Esophagus squamous epithelium (tissue), 5 donors: ENCODE measurements at regions not wholly inside any gene's neighbourhood (a gene's known extent, or its start where the extent isn't known, plus 50 kb on each side); places are given as distances from the start of the nearest gene placed in this dataset.

ENCODE experiments used
- DNase-seq: peaks from one replicate; lab custom pipeline; 2025; lab: John Stamatoyannopoulos, UW
- H3K27ac ChIP-seq, 4 donors: fragments of 200-600 bp; sonication (generic); one replicate each; pipeline ENCODE4 v1.5.1; 2016 to 2019; ENCODE audit warnings: mild to moderate bottlenecking in 1 of 4
- H3K27me3 ChIP-seq, 4 donors: fragments of 200-600 bp; sonication (generic); 1 replicate in 3 of 4; 2 replicates in 1 of 4; pipeline versions ENCODE4 v1.5.1 to v1.6.0; 2017 to 2021; ENCODE audit warnings: antibody characterized with exemption in 1 of 4
- H3K36me3 ChIP-seq, 3 donors: fragments of 200-600 bp; sonication (generic); one replicate each; pipeline ENCODE4 v1.5.1; 2016 to 2019
- H3K4me1 ChIP-seq, 3 donors: fragments of 200-600 bp; sonication (generic); one replicate each; pipeline ENCODE4 v1.5.1; 2017 to 2019
- H3K4me3 ChIP-seq, 4 donors: fragments of 200-600 bp; sonication (generic); 1 replicate in 3 of 4; 2 replicates in 1 of 4; pipeline ENCODE4 v1.5.1; 2016 to 2019; ENCODE audit warnings: mild to moderate bottlenecking in 2 of 4, moderate library complexity in 1 of 4
- H3K9me3 ChIP-seq, 3 donors: fragments of 200-600 bp; sonication (generic); one replicate each; pipeline ENCODE4 v1.5.1; 2016 to 2019
- CTCF ChIP-seq, 6 experiments: fragments of 450-650 bp in 4 of 6; fragments of 200-600 bp in 2 of 6; sonication (generic) in 2 of 6; IDR thresholded peaks; one replicate each; pipeline ENCODE4 v1.5.1; 2016 to 2019; ENCODE audit warnings: antibody characterized with exemption in 6 of 6, mild to moderate bottlenecking in 4 of 6, moderate library complexity in 4 of 6
- POLR2A ChIP-seq, 4 donors: fragments of 450-650 bp; IDR thresholded peaks; one replicate each; pipeline ENCODE4 v1.6.1; 2017; ENCODE audit warnings: antibody characterized with exemption in 4 of 4, mild to moderate bottlenecking in 4 of 4, moderate library complexity in 3 of 4
- WGBS, 2 donors: methylation state at CpG; one replicate each; pipeline ENCODE4 v1.1.5; 2018; 5-methylcytosine and 5-hydroxymethylcytosine counted together
- intact Hi-C: fragments of 100-400 bp; cut with DNase I; formaldehyde crosslinking; loops from one replicate; pipeline ENCODE4 v1.15.0; 2022
- donor health status: DM: yes; HTN: yes; CAD: no.

GRCh38 chr5:13552361-13552760, 392.1 kb downstream of the DNAH5 start:
- no peaks in the 10 kb centered on the region for H3K36me3 ChIP-seq
- TF ChIP-seq POLR2A (IDR thresholded peaks at IDR 0.05): no peak
- no peak for TF ChIP-seq CTCF (IDR thresholded peaks at IDR 0.05)
- H3K4me3 ChIP-seq: no peak overlapping the region
- H3K9me3 ChIP-seq: no peaks in the 10 kb centered on the region
- WGBS, 2 donors: 0 to 17% methylated on average over 1 of the region's 1 CpG
- no peaks in the 10 kb centered on the region for H3K27me3 ChIP-seq
- no peak for DNase-seq
- intact Hi-C loops: no loop called here
- no peaks in the 10 kb centered on the region for H3K4me1 ChIP-seq
- no peak overlapping the region for H3K27ac ChIP-seq

GRCh38 chr5:13551645-13552044, 392.8 kb downstream of the DNAH5 start:
- H3K27ac ChIP-seq: no peak overlapping the region
- intact Hi-C loops: no loop called here
- no peak overlapping the region for H3K4me3 ChIP-seq
- no peaks in the 10 kb centered on the region for H3K36me3 ChIP-seq
- WGBS, 2 donors: 26 to 42% methylated on average over 2 of the region's 2 CpGs
- H3K27me3 ChIP-seq: no peaks in the 10 kb centered on the region
- TF ChIP-seq CTCF (IDR thresholded peaks at IDR 0.05): no peak
- TF ChIP-seq POLR2A (IDR thresholded peaks at IDR 0.05): no peak
- H3K9me3 ChIP-seq: peaks cover 0 to 4% (median 0%) of the 10 kb centered on the region in 3 donors
- no peaks in the 10 kb centered on the region for H3K4me1 ChIP-seq
- DNase-seq: no peak

- Histone ChIP-seq H3K4me3 (no peak overlapping the region), H3K4me1 (no peaks in the 10 kb centered on the region), H3K27ac (no peak overlapping the region), H3K27me3 (no peaks in the 10 kb centered on the region), H3K9me3 (no peaks in the 10 kb centered on the region), H3K36me3 (no peaks in the 10 kb centered on the region)
- TF ChIP-seq CTCF (IDR thresholded peaks at IDR 0.05): no peak
- no peak for TF ChIP-seq POLR2A (IDR thresholded peaks at IDR 0.05)
- intact Hi-C loops: no loop called here
- DNase-seq: no peak
- 42 to 76% methylated on average over 2 of the region's 2 CpGs for WGBS, 2 donors
These were observed 404.2 kb downstream of the DNAH5 start for GRCh38 chr5:13540168-13540750.

GRCh38 chr5:13536933-13537332, 407.6 kb downstream of the DNAH5 start:
- H3K9me3 ChIP-seq: no peaks in the 10 kb centered on the region
- no peak for DNase-seq
- WGBS, 2 donors: 68 to 70% methylated on average over 5 of the region's 5 CpGs

GRCh38 chr5:13533833-13534232, 410.7 kb downstream of the DNAH5 start:
- WGBS, 2 donors: 50 to 63% methylated on average over 2 of the region's 2 CpGs
- Histone ChIP-seq H3K27ac (no peak overlapping the region), H3K4me3 (no peak overlapping the region), H3K36me3 (no peaks in the 10 kb centered on the region), H3K9me3 (no peaks in the 10 kb centered on the region), H3K4me1 (no peaks in the 10 kb centered on the region), H3K27me3 (no peaks in the 10 kb centered on the region)
- TF ChIP-seq POLR2A (IDR thresholded peaks at IDR 0.05) (no peak), CTCF (IDR thresholded peaks at IDR 0.05) (no peak)
- intact Hi-C loops: no loop called here
- no peak for DNase-seq

More at GRCh38 chr5:13536933-13537332, 407.6 kb downstream of the DNAH5 start:
- Histone ChIP-seq H3K36me3 (no peaks in the 10 kb centered on the region), H3K27me3 (no peaks in the 10 kb centered on the region), H3K4me3 (no peak overlapping the region), H3K4me1 (no peaks in the 10 kb centered on the region), H3K27ac (no peak overlapping the region)
- no peak for TF ChIP-seq POLR2A (IDR thresholded peaks at IDR 0.05)
- no peak for TF ChIP-seq CTCF (IDR thresholded peaks at IDR 0.05)
- intact Hi-C loops: no loop called here
